ENCODE measurements at regions not wholly inside any gene's neighbourhood (a gene's known extent, or its start where the extent isn't known, plus 50 kb on each side); places are given as distances from the start of the nearest gene placed in this dataset.

GRCh38 chr11:95487938-95488337 lies 256.9 kb upstream of the SESN3 start:
- Histone ChIP-seq H3K36me3 (ENCODE audit: insufficient read depth, low read length) (no peaks in the 10 kb centered on the region), H3K4me3 (ENCODE audit: low read depth in 1 of 2, low read length in 2 of 2) (no peak overlapping the region), H2AFZ (ENCODE audit: low read depth, low read length) (no peak overlapping the region), H3K4me1 (ENCODE audit: insufficient read depth, low read length) (no peaks in the 10 kb centered on the region), H3K4me2 (ENCODE audit: insufficient read depth, low read length) (no peak overlapping the region), H3K9me3 (ENCODE audit: insufficient read depth, low read length, severe bottlenecking) (no peaks in the 10 kb centered on the region), H3K27me3 (ENCODE audit: insufficient read depth, low read length, poor library complexity) (no peaks in the 10 kb centered on the region), H3K27ac (ENCODE audit: low read length) (no peak overlapping the region), H4K20me1 (ENCODE audit: insufficient read depth, low read length) (no peaks in the 10 kb centered on the region), H3K9ac (ENCODE audit: low read depth, low read length) (no peak overlapping the region), H3K79me2 (ENCODE audit: insufficient read depth, low read length) (no peaks in the 10 kb centered on the region)
- TF ChIP-seq EZH2 (IDR thresholded peaks at IDR 0.05; ENCODE audit: borderline replicate concordance, low read depth, low read length, severe bottlenecking) = no peak
- no peak for TF ChIP-seq CTCF (IDR thresholded peaks at IDR 0.05; ENCODE audit: borderline replicate concordance, extremely low read depth, low read length, poor library complexity, severe bottlenecking)
- ATAC-seq (ENCODE audit: insufficient read depth, low read depth) (no peak), DNase-seq (no peak)

- Histone ChIP-seq H3K27me3 (ENCODE audit: insufficient read depth, low read length, poor library complexity) (no peaks in the 10 kb centered on the region), H2AFZ (ENCODE audit: low read depth, low read length) (no peak overlapping the region)
- no peak for ATAC-seq (ENCODE audit: insufficient read depth, low read depth)
Observed at GRCh38 chr11:95487391-95487790, 256.4 kb upstream of the SESN3 start.

DNA sequence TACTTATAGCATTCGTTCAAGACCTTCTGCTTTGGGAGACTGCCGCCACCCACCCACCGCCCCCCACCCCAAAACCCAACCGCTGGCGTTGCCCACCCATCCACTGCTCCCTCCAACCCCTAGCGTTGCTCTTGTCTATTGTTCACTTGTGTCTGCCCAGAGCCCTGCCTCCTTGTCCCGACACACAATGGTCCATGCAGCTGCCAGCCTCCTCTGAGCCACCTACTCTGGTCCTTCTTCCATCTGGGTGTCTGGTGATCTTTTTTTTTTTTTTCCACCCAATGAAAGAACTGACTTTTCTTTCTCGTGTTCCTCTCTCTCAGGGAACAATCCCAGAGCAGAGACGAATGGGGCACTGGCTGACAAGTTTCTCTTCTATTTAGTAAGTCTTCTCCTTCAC lies 256.0 kb upstream of the SESN3 start:
- Histone ChIP-seq H3K4me3 (ENCODE audit: low read depth in 1 of 2, low read length in 2 of 2) (no peak overlapping the region), H2AFZ (ENCODE audit: low read depth, low read length) (no peak overlapping the region), H3K9me3 (ENCODE audit: insufficient read depth, low read length, severe bottlenecking) (no peaks in the 10 kb centered on the region), H4K20me1 (ENCODE audit: insufficient read depth, low read length) (no peaks in the 10 kb centered on the region), H3K36me3 (ENCODE audit: insufficient read depth, low read length) (no peaks in the 10 kb centered on the region), H3K4me1 (ENCODE audit: insufficient read depth, low read length) (no peaks in the 10 kb centered on the region), H3K4me2 (ENCODE audit: insufficient read depth, low read length) (no peak overlapping the region), H3K27me3 (ENCODE audit: insufficient read depth, low read length, poor library complexity) (no peaks in the 10 kb centered on the region), H3K79me2 (ENCODE audit: insufficient read depth, low read length) (no peaks in the 10 kb centered on the region), H3K27ac (ENCODE audit: low read length) (no peak overlapping the region), H3K9ac (ENCODE audit: low read depth, low read length) (no peak overlapping the region)
- ATAC-seq (ENCODE audit: insufficient read depth, low read depth) (no peak), DNase-seq (no peak)
- TF ChIP-seq EZH2 (IDR thresholded peaks at IDR 0.05; ENCODE audit: borderline replicate concordance, low read depth, low read length, severe bottlenecking) (no peak), CTCF (IDR thresholded peaks at IDR 0.05; ENCODE audit: borderline replicate concordance, extremely low read depth, low read length, poor library complexity, severe bottlenecking) (no peak)

More at GRCh38 chr11:95487391-95487790, 256.4 kb upstream of the SESN3 start:
- Histone ChIP-seq H3K79me2 (ENCODE audit: insufficient read depth, low read length) (no peaks in the 10 kb centered on the region), H3K4me1 (ENCODE audit: insufficient read depth, low read length) (no peaks in the 10 kb centered on the region), H3K4me3 (ENCODE audit: low read depth in 1 of 2, low read length in 2 of 2) (no peak overlapping the region), H3K36me3 (ENCODE audit: insufficient read depth, low read length) (no peaks in the 10 kb centered on the region), H3K4me2 (ENCODE audit: insufficient read depth, low read length) (no peak overlapping the region), H3K9ac (ENCODE audit: low read depth, low read length) (no peak overlapping the region), H3K9me3 (ENCODE audit: insufficient read depth, low read length, severe bottlenecking) (no peaks in the 10 kb centered on the region), H4K20me1 (ENCODE audit: insufficient read depth, low read length) (no peaks in the 10 kb centered on the region), H3K27ac (ENCODE audit: low read length) (no peak overlapping the region)
- DNase-seq = no peak
- no peak for TF ChIP-seq CTCF (IDR thresholded peaks at IDR 0.05; ENCODE audit: borderline replicate concordance, extremely low read depth, low read length, poor library complexity, severe bottlenecking)
- no peak for TF ChIP-seq EZH2 (IDR thresholded peaks at IDR 0.05; ENCODE audit: borderline replicate concordance, low read depth, low read length, severe bottlenecking)

DNA sequence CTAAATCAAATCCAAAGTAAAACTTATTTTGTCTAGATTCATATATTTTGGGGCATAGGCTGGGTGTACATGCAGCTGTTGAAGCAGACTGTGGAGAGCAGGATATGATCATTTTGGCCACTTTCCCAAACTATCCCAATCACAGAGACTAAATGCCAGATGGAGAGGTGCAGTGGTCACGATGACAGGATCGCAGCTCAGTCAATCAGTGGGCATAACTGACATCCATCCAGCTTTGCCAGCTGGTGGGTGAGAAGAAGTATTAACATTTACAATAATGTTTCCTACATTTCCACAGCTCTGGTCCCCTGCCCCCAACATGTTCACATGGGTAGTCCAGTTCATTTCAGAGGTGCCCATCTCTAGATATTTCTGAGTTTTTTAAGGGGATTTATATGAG lies 255.5 kb upstream of the SESN3 start:
- H3K4me3 ChIP-seq (ENCODE audit: low read depth in 1 of 2, low read length in 2 of 2) = no peak overlapping the region
- no peak overlapping the region for H3K9ac ChIP-seq (ENCODE audit: low read depth, low read length)
- H3K27ac ChIP-seq (ENCODE audit: low read length) = no peak overlapping the region
- no peaks in the 10 kb centered on the region for H4K20me1 ChIP-seq (ENCODE audit: insufficient read depth, low read length)
- no peak for ATAC-seq (ENCODE audit: insufficient read depth, low read depth)
- DNase-seq = no peak
- H3K4me1 ChIP-seq (ENCODE audit: insufficient read depth, low read length) = no peaks in the 10 kb centered on the region
- no peak for TF ChIP-seq EZH2 (IDR thresholded peaks at IDR 0.05; ENCODE audit: borderline replicate concordance, low read depth, low read length, severe bottlenecking)
- TF ChIP-seq CTCF (IDR thresholded peaks at IDR 0.05; ENCODE audit: borderline replicate concordance, extremely low read depth, low read length, poor library complexity, severe bottlenecking) = no peak
- no peak overlapping the region for H2AFZ ChIP-seq (ENCODE audit: low read depth, low read length)
- H3K36me3 ChIP-seq (ENCODE audit: insufficient read depth, low read length) = no peaks in the 10 kb centered on the region
- no peak overlapping the region for H3K4me2 ChIP-seq (ENCODE audit: insufficient read depth, low read length)
- H3K79me2 ChIP-seq (ENCODE audit: insufficient read depth, low read length) = no peaks in the 10 kb centered on the region
- H3K27me3 ChIP-seq (ENCODE audit: insufficient read depth, low read length, poor library complexity) = no peaks in the 10 kb centered on the region
- H3K9me3 ChIP-seq (ENCODE audit: insufficient read depth, low read length, severe bottlenecking) = no peaks in the 10 kb centered on the region

Measured in DND-41 (cell line).